GM23338 (cell line): ENCODE measurements at regions not wholly inside any gene's neighbourhood (a gene's known extent, or its start where the extent isn't known, plus 50 kb on each side); places are given as distances from the start of the nearest gene placed in this dataset.

Source experiments
- ATAC-seq: fragments of 200-7000 bp; cut with Tn5 transposase; 3 replicates; pipeline ENCODE4 v1.9.1; 2020
- DNase-seq: peaks from one replicate; pipeline ENCODE4 v3.0.0-alpha.2; 2015; ENCODE audit warnings: low spot score
- H2AFZ ChIP-seq: fragments of 200-600 bp; sonication (generic); 2 replicates; pipeline ENCODE4 v1.8.0; 2016; ENCODE audit warnings: antibody characterized with exemption, mild to moderate bottlenecking, moderate library complexity
- H3F3A ChIP-seq: fragments of 200-600 bp; sonication (generic); replicated peaks from 2 replicates; pipeline ENCODE4 v1.8.0; 2017; ENCODE audit warnings: antibody characterized with exemption, mixed run types, low read depth
- H3K27ac ChIP-seq: fragments of 200-600 bp; sonication (generic); 2 replicates; pipeline ENCODE4 v1.6.1; 2016; ENCODE audit warnings: low read depth
- H3K27me3 ChIP-seq: fragments of 200-600 bp; sonication (generic); 2 replicates; pipeline ENCODE4 v1.8.0; 2016; ENCODE audit warnings: mild to moderate bottlenecking, mixed run types, moderate library complexity; ENCODE audit not compliant: insufficient read depth
- H3K36me3 ChIP-seq: fragments of 200-600 bp; sonication (generic); 2 replicates; pipeline ENCODE4 v1.8.0; 2016; ENCODE audit warnings: mild to moderate bottlenecking; ENCODE audit not compliant: insufficient read depth
- H3K4me1 ChIP-seq: fragments of 200-600 bp; sonication (generic); 2 replicates; pipeline ENCODE4 v1.8.0; 2016; ENCODE audit warnings: mild to moderate bottlenecking, moderate library complexity; ENCODE audit not compliant: insufficient read depth
- H3K4me2 ChIP-seq: fragments of 200-600 bp; sonication (generic); 2 replicates; pipeline ENCODE4 v1.7.1; 2017; ENCODE audit warnings: mixed run types
- H3K4me3 ChIP-seq: fragments of 200-600 bp; sonication (generic); 2 replicates; pipeline ENCODE4 v1.6.1; 2016; ENCODE audit warnings: mixed run types
- H3K79me2 ChIP-seq: fragments of 200-600 bp; sonication (generic); replicated peaks from 2 replicates; pipeline ENCODE4 v1.8.0; 2017; ENCODE audit warnings: mild to moderate bottlenecking; ENCODE audit not compliant: insufficient read depth
- H3K9me2 ChIP-seq: fragments of 200-600 bp; sonication (generic); 2 replicates; pipeline ENCODE4 v1.8.0; 2017; ENCODE audit not compliant: insufficient read depth
- H4K20me1 ChIP-seq: fragments of 200-600 bp; sonication (generic); replicated peaks from 2 replicates; pipeline ENCODE4 v1.8.0; 2017; ENCODE audit warnings: mild to moderate bottlenecking; ENCODE audit not compliant: insufficient read depth
- H3K27ac Mint-ChIP-seq: 2 replicates; pipeline ENCODE4 v1.8.0; 2020; ENCODE audit warnings: inconsistent platforms, mild to moderate bottlenecking, moderate library complexity, mixed read lengths
- H3K27me3 Mint-ChIP-seq: 3 replicates; pipeline ENCODE4 v1.8.0; 2022; ENCODE audit warnings: low read depth, mild to moderate bottlenecking, moderate library complexity, mixed read lengths, inconsistent platforms; ENCODE audit not compliant: insufficient read depth, poor library complexity
- H3K36me3 Mint-ChIP-seq: 3 replicates; pipeline ENCODE4 v1.8.0; 2021; ENCODE audit warnings: low read depth, mild to moderate bottlenecking, inconsistent platforms, moderate library complexity, mixed read lengths
- H3K4me1 Mint-ChIP-seq: 3 replicates; pipeline ENCODE4 v1.8.0; 2020; ENCODE audit warnings: mild to moderate bottlenecking, inconsistent platforms, mixed read lengths
- H3K4me3 Mint-ChIP-seq: 3 replicates; pipeline ENCODE4 v1.8.0; 2021; ENCODE audit warnings: moderate library complexity, mild to moderate bottlenecking, inconsistent platforms, mixed read lengths
- H3K9me3 Mint-ChIP-seq: 3 replicates; pipeline ENCODE4 v1.8.0; 2020; ENCODE audit warnings: moderate library complexity, mild to moderate bottlenecking, inconsistent platforms, mixed read lengths
- CREB1 ChIP-seq: fragments of 250-450 bp; sonication (Bioruptor Pico); IDR thresholded peaks from 2 replicates; pipeline ENCODE4 v1.5.0; 2020; ENCODE audit warnings: low read depth, mild to moderate bottlenecking, moderate library complexity
- EZH2 ChIP-seq: fragments of 200-600 bp; sonication (generic); IDR thresholded peaks from one replicate; pipeline ENCODE4 v1.8.0; 2017; ENCODE audit warnings: antibody characterized with exemption, mild to moderate bottlenecking, low read depth; ENCODE audit not compliant: unreplicated experiment
- EZH2phosphoT487 ChIP-seq: fragments of 200-600 bp; sonication (generic); IDR thresholded peaks from one replicate; pipeline ENCODE4 v1.8.1; 2018; ENCODE audit warnings: antibody characterized with exemption; ENCODE audit not compliant: unreplicated experiment
- JUNB ChIP-seq: IDR thresholded peaks from one replicate; pipeline ENCODE4 v1.6.1; 2016; ENCODE audit warnings: antibody characterized with exemption; ENCODE audit not compliant: unreplicated experiment
- POLR2AphosphoS5 ChIP-seq: IDR thresholded peaks from 2 replicates; pipeline ENCODE4 v1.6.1; 2016; ENCODE audit warnings: antibody characterized with exemption, low read depth
- ZNF114 ChIP-seq: fragments of 250-450 bp; sonication (Bioruptor Pico); IDR thresholded peaks from 2 replicates; pipeline ENCODE4 v1.5.0; 2020; ENCODE audit warnings: mild to moderate bottlenecking, moderate library complexity
- ZNF331 ChIP-seq: fragments of 250-450 bp; sonication (Bioruptor Pico); IDR thresholded peaks from 2 replicates; pipeline ENCODE4 v1.5.0; 2020; ENCODE audit warnings: low read depth, mild to moderate bottlenecking, moderate library complexity
- TF ChIP-seq, protein P1 (sequence below): IDR thresholded peaks from 2 replicates; pipeline ENCODE4 v1.6.1; 2016; ENCODE audit warnings: antibody characterized with exemption
- TF ChIP-seq, protein P2 (sequence below), 2 experiments: fragments of 200-600 bp in 1 of 2; sonication (generic) in 1 of 2; conservative IDR thresholded peaks; 2 replicates each; pipeline versions ENCODE4 v1.5.1 to v1.6.1; 2016 to 2017; ENCODE audit warnings: antibody characterized with exemption in 2 of 2, low read depth in 2 of 2, mild to moderate bottlenecking in 2 of 2, moderate library complexity in 1 of 2
- TF ChIP-seq, protein P3 (sequence below): IDR thresholded peaks from one replicate; pipeline ENCODE4 v1.6.1; 2018; ENCODE audit warnings: antibody characterized with exemption; ENCODE audit not compliant: unreplicated experiment

DNA sequence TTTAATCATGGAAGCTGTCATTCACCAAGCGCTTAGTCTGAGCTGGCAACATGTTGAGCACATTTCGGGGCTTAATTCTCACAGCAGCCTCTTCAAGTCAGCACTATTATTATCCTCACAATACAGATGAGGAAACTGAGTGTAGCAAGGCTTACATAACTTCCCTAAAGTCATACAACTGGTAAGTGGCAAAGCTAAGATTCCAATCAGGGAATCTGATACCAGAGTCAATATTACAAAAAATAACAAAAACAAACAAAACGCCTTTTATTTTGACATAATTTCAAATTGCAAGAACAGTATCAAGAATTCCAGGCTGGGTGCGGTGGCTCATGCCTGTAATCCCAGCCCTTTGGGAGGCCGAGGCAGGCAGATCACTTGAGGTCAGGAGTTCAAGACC lies 120.4 kb upstream of the DUSP21 start:
- Mint-ChIP-seq H3K27me3 (no peaks in the 10 kb centered on the region), H3K36me3 (no peaks in the 10 kb centered on the region), H3K4me3 (no peak overlapping the region), H3K4me1 (no peaks in the 10 kb centered on the region), H3K27ac (no peak overlapping the region), H3K9me3 (no peaks in the 10 kb centered on the region)
- DNase-seq, result no peak
- Histone ChIP-seq H3K27me3 (no peaks in the 10 kb centered on the region), H3K4me1 (no peaks in the 10 kb centered on the region), H3K79me2 (no peaks in the 10 kb centered on the region), H3F3A (no peaks in the 10 kb centered on the region), H4K20me1 (no peaks in the 10 kb centered on the region), H3K4me3 (no peak overlapping the region), H3K9me2 (no peaks in the 10 kb centered on the region), H3K36me3 (no peaks in the 10 kb centered on the region), H3K4me2 (no peak overlapping the region), H2AFZ (no peak overlapping the region), H3K27ac (no peak overlapping the region)
- no peak for ATAC-seq
- TF ChIP-seq JUNB (no peak), ZNF331 (CRISPR knock-in tag) (no peak), CREB1 (CRISPR knock-in tag) (no peak), EZH2 (no peak), EZH2phosphoT487 (no peak), ZNF114 (CRISPR knock-in tag) (no peak), POLR2AphosphoS5 (no peak)
- TF ChIP-seq, protein P1, sequence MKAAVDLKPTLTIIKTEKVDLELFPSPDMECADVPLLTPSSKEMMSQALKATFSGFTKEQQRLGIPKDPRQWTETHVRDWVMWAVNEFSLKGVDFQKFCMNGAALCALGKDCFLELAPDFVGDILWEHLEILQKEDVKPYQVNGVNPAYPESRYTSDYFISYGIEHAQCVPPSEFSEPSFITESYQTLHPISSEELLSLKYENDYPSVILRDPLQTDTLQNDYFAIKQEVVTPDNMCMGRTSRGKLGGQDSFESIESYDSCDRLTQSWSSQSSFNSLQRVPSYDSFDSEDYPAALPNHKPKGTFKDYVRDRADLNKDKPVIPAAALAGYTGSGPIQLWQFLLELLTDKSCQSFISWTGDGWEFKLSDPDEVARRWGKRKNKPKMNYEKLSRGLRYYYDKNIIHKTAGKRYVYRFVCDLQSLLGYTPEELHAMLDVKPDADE, result no peak
- TF ChIP-seq, protein P2, sequence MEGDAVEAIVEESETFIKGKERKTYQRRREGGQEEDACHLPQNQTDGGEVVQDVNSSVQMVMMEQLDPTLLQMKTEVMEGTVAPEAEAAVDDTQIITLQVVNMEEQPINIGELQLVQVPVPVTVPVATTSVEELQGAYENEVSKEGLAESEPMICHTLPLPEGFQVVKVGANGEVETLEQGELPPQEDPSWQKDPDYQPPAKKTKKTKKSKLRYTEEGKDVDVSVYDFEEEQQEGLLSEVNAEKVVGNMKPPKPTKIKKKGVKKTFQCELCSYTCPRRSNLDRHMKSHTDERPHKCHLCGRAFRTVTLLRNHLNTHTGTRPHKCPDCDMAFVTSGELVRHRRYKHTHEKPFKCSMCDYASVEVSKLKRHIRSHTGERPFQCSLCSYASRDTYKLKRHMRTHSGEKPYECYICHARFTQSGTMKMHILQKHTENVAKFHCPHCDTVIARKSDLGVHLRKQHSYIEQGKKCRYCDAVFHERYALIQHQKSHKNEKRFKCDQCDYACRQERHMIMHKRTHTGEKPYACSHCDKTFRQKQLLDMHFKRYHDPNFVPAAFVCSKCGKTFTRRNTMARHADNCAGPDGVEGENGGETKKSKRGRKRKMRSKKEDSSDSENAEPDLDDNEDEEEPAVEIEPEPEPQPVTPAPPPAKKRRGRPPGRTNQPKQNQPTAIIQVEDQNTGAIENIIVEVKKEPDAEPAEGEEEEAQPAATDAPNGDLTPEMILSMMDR (conservative IDR thresholded peaks at IDR 0.05; ENCODE audit: low read depth in 2 of 2), result no peak
- TF ChIP-seq, protein P3, sequence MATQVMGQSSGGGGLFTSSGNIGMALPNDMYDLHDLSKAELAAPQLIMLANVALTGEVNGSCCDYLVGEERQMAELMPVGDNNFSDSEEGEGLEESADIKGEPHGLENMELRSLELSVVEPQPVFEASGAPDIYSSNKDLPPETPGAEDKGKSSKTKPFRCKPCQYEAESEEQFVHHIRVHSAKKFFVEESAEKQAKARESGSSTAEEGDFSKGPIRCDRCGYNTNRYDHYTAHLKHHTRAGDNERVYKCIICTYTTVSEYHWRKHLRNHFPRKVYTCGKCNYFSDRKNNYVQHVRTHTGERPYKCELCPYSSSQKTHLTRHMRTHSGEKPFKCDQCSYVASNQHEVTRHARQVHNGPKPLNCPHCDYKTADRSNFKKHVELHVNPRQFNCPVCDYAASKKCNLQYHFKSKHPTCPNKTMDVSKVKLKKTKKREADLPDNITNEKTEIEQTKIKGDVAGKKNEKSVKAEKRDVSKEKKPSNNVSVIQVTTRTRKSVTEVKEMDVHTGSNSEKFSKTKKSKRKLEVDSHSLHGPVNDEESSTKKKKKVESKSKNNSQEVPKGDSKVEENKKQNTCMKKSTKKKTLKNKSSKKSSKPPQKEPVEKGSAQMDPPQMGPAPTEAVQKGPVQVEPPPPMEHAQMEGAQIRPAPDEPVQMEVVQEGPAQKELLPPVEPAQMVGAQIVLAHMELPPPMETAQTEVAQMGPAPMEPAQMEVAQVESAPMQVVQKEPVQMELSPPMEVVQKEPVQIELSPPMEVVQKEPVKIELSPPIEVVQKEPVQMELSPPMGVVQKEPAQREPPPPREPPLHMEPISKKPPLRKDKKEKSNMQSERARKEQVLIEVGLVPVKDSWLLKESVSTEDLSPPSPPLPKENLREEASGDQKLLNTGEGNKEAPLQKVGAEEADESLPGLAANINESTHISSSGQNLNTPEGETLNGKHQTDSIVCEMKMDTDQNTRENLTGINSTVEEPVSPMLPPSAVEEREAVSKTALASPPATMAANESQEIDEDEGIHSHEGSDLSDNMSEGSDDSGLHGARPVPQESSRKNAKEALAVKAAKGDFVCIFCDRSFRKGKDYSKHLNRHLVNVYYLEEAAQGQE, result no peak

DNA sequence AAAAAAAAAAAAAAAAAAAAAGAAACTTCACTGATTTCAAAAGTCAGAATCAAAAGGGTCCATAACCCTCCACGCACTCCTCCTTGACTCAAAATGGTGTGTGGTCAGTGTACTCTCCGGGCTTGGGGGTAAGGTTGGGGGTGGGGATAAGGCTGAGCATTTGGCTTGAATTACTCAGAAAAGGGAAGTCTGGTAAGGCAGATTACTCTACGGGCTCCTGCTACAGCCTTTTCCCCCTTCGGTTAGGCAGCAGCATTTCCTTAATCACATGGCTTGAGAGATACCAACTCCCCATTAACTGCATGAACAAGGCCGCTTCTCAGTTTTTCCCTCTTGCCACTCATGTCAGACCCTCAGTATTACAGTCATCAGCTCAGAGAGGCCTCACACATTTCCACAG lies 135.4 kb upstream of the DUSP21 start:
- H3K4me1 ChIP-seq, result no peaks in the 10 kb centered on the region
- Mint-ChIP-seq H3K27ac (no peak overlapping the region), H3K27me3 (no peaks in the 10 kb centered on the region), H3K9me3 (no peaks in the 10 kb centered on the region), H3K36me3 (no peaks in the 10 kb centered on the region), H3K4me1 (no peaks in the 10 kb centered on the region), H3K4me3 (no peak overlapping the region)
- no peaks in the 10 kb centered on the region for H4K20me1 ChIP-seq
- no peak overlapping the region for H3K4me3 ChIP-seq
- H3K36me3 ChIP-seq, result no peaks in the 10 kb centered on the region
- H3K27me3 ChIP-seq, result no peaks in the 10 kb centered on the region
- no peaks in the 10 kb centered on the region for H3K9me2 ChIP-seq
- no peak overlapping the region for H2AFZ ChIP-seq
- DNase-seq (no peak), ATAC-seq (no peak)
- no peaks in the 10 kb centered on the region for H3F3A ChIP-seq
- no peak overlapping the region for H3K4me2 ChIP-seq
- no peak overlapping the region for H3K27ac ChIP-seq
- H3K79me2 ChIP-seq, result no peaks in the 10 kb centered on the region
- TF ChIP-seq, protein P3, result no peak
- TF ChIP-seq, protein P1, result no peak
- TF ChIP-seq EZH2phosphoT487, result no peak
